ENCODE measurements at regions not wholly inside any gene's neighbourhood (a gene's known extent, or its start where the extent isn't known, plus 50 kb on each side); places are given as distances from the start of the nearest gene placed in this dataset.

DNA sequence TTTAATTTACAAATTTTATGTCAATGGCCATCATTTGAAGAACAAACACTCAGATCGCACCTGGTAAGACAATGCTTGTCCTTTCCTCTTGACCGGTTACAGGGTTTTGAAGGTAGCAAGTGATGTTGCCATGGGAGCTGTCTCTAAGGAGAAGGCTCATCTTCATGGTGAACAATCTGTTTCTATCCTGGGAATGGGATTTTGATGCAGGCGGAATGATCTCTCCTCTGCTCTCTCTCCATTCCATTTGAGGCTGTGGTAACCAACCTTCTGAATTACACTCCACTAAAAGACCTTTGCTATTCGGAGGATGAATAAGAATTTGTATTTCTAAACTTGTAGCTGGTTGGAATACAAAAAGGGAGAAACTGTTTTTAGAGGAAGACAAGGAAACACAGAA, 57.9 kb upstream of the SLC5A9 start:
- Histone ChIP-seq H3K36me3 (no peaks in the 10 kb centered on the region), H3K27ac (no peak overlapping the region), H4K20me1 (no peaks in the 10 kb centered on the region), H3K4me1 (no peaks in the 10 kb centered on the region), H3K4me3 (no peak overlapping the region), H3K9ac (no peak overlapping the region), H3K27me3 (no peaks in the 10 kb centered on the region), H3K4me2 (no peak overlapping the region), H3K9me3 (replicated peaks in 1 of 11) (peaks cover 0 to 19% (median 8%) of the 10 kb centered on the region in 11 experiments; a peak in 8 of 22 replicates)
- TF ChIP-seq Cebpa-rat (IDR thresholded peaks at IDR 0.05) = no peak

DNA sequence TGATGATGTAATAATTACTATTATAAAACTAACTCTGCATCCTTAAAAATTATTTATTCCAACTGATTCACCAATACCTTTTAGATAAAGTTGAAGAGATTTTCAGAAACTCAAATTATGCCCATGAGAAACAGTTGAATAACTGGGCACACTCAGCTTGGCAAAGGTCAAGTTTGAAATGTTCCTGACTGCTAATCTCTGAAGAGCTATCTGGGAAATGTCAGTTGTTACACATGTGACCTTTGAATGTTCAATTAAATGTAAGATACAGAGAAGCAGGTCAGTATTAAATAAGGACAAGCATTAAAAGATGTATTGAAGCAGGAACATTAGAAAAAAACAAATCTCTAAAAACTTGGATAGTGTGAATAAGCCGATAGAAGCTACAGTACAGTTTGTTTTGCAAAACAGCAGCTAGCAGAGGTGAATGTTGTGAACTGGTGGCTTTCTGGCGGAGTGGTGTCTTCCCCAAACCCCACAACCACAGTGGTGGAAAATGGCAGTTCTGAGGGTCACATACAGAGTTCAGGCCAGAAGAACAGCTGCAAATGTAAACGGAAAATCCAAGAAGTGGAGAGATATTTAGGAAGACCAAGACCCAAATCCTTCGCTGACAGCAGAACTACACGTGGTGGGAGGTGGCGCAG, 61.9 kb upstream of the SLC5A9 start:
- no peak overlapping the region for H3K4me2 ChIP-seq
- H3K9me3 ChIP-seq (replicated peaks in 1 of 11) = no peaks in the 10 kb centered on the region
- no peak overlapping the region for H3K4me3 ChIP-seq
- H4K20me1 ChIP-seq = no peaks in the 10 kb centered on the region
- no peaks in the 10 kb centered on the region for H3K27me3 ChIP-seq
- TF ChIP-seq Cebpa-rat (IDR thresholded peaks at IDR 0.05) = no peak
- H3K36me3 ChIP-seq = no peaks in the 10 kb centered on the region
- no peaks in the 10 kb centered on the region for H3K4me1 ChIP-seq
- H3K9ac ChIP-seq = no peak overlapping the region
- no peak overlapping the region for H3K27ac ChIP-seq

DNA sequence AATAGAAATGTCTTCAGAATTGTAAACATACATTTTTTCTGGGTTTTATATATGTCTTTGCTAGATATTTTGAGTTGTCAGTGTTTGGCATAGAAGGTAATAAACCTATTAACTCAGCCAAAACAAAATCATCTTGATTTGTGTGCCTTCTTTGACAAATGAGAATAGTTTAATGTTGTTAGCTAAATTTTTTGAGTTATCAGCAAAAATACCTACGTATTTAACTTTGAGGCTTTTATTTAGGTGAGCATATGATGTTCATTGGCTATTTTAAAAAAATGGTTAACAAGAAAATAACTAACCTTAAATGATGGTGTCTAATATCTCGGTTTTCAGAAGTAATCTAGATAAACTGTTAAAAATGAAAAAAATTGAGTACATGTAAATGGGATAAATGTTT, 83.2 kb upstream of the SLC5A9 start:
- Histone ChIP-seq H3K27ac (no peak overlapping the region), H3K9me3 (replicated peaks in 1 of 11) (peaks cover 0 to 24% (median 10%) of the 10 kb centered on the region in 11 experiments; a peak in 12 of 22 replicates), H3K9ac (no peak overlapping the region), H3K4me3 (no peak overlapping the region), H3K4me2 (no peak overlapping the region), H4K20me1 (no peaks in the 10 kb centered on the region), H3K4me1 (no peaks in the 10 kb centered on the region), H3K36me3 (no peaks in the 10 kb centered on the region), H3K27me3 (no peaks in the 10 kb centered on the region)
- no peak for TF ChIP-seq Cebpa-rat (IDR thresholded peaks at IDR 0.05)

DNA sequence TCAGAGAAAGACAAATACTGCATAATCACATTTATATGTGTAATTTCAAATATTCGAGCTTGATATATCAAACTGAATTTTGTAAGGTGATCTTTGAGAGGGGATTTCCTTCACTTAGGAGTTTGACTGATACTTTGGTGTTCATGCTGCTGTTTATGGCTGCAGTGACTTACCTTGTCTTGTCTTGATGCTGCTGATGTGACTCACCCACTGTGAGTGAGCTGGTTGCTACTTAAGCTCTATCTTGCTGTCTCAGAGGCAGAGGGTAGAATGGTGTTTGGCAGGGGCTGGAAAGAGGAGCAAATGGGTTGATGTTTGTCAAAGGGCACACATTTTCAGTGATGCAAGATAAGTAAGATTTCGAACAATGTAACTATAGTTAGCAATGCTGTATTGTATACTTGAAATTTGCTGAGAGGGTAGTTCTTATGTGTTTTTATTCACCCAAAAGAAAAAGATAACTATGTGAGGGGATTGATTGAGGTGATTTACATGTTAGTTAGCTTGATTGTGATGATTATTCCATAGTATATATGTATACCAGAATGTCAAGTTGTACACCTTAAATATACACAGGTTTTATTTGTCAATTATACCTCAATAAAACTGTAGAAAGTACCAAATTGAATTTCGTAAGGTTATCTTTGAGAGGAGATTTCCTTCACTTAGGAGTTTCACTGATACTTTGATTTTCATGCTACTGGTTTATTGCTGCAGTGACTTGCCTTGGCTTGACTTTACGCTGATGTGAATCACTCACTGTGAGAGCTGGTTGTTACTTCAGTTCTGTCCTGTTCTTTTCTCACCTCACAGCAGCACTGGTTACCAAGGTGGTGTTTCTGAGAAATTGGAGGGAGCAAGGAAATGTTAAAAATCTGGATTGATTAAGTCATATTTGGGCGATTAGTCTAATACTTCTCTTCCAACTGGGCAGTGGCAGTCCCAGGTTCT, 94.5 kb upstream of the SLC5A9 start:
- Histone ChIP-seq H3K4me2 (no peak overlapping the region), H3K36me3 (no peaks in the 10 kb centered on the region), H3K27ac (no peak overlapping the region), H3K27me3 (no peaks in the 10 kb centered on the region), H3K9me3 (replicated peaks in 1 of 11) (no peaks in the 10 kb centered on the region), H3K9ac (no peak overlapping the region), H4K20me1 (no peaks in the 10 kb centered on the region), H3K4me3 (no peak overlapping the region), H3K4me1 (no peaks in the 10 kb centered on the region)
- no peak for TF ChIP-seq Cebpa-rat (IDR thresholded peaks at IDR 0.05)

- Histone ChIP-seq H3K4me3 (no peak overlapping the region), H3K4me1 (peaks cover 0 to 6% (median 0%) of the 10 kb centered on the region in 10 experiments; a peak in 1 of 20 replicates), H3K27me3 (no peaks in the 10 kb centered on the region), H3K9ac (no peak overlapping the region), H4K20me1 (no peaks in the 10 kb centered on the region), H3K36me3 (no peaks in the 10 kb centered on the region), H3K9me3 (replicated peaks in 1 of 11) (no peaks in the 10 kb centered on the region), H3K4me2 (no peak overlapping the region), H3K27ac (no peak overlapping the region)
- no peak for TF ChIP-seq Cebpa-rat (IDR thresholded peaks at IDR 0.05)
These were observed 98.9 kb upstream of the SLC5A9 start for GRCh38 chr1:48123647-48124046.

DNA sequence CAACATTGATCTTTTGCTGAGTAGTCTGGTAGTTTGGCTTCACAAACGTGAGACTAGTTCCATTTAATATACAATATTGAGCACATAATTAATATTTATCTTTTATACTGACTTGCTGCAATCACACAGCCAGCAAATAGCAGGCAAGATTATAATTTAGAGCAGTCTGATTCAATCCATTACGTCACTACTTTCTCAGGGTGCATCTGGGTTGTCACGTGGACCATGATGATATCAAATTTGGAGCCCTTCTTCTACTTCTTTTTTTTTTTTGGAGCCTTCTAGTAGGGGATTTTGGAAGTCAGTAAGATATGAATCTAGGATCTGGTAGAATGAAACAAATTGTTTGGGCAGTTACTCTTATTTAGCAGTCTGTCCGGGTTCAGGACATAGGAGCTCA, 100.6 kb upstream of the SLC5A9 start:
- Histone ChIP-seq H3K4me1 (peaks cover 0 to 6% (median 0%) of the 10 kb centered on the region in 10 experiments; a peak in 1 of 20 replicates), H3K27ac (no peak overlapping the region), H3K4me3 (no peak overlapping the region), H3K4me2 (no peak overlapping the region), H3K9me3 (replicated peaks in 1 of 11) (peaks cover 0 to 6% (median 4%) of the 10 kb centered on the region in 11 experiments; a peak in 6 of 22 replicates), H3K27me3 (no peaks in the 10 kb centered on the region), H4K20me1 (no peaks in the 10 kb centered on the region), H3K9ac (no peak overlapping the region), H3K36me3 (no peaks in the 10 kb centered on the region)
- no peak for TF ChIP-seq Cebpa-rat (IDR thresholded peaks at IDR 0.05)

GRCh38 chr1:48120621-48121020, 101.9 kb upstream of the SLC5A9 start:
- Histone ChIP-seq H3K4me3 (no peak overlapping the region), H4K20me1 (no peaks in the 10 kb centered on the region), H3K27ac (no peak overlapping the region), H3K4me2 (no peak overlapping the region; a peak in 1 of 22 replicates), H3K4me1 (peaks cover 0 to 6% (median 0%) of the 10 kb centered on the region in 10 experiments; a peak in 1 of 20 replicates), H3K9me3 (replicated peaks in 1 of 11) (peaks cover 0 to 14% (median 4%) of the 10 kb centered on the region in 11 experiments; a peak in 8 of 22 replicates), H3K36me3 (no peaks in the 10 kb centered on the region), H3K9ac (no peak overlapping the region), H3K27me3 (no peaks in the 10 kb centered on the region)
- no peak for TF ChIP-seq Cebpa-rat (IDR thresholded peaks at IDR 0.05)

- Histone ChIP-seq H4K20me1 (no peaks in the 10 kb centered on the region), H3K27ac (no peak overlapping the region), H3K9ac (no peak overlapping the region), H3K36me3 (no peaks in the 10 kb centered on the region), H3K4me1 (peaks cover 0 to 6% (median 0%) of the 10 kb centered on the region in 10 experiments; a peak in 1 of 20 replicates), H3K4me2 (no peak overlapping the region), H3K9me3 (replicated peaks in 1 of 11) (peaks cover 0 to 14% (median 4%) of the 10 kb centered on the region in 11 experiments; a peak in 8 of 22 replicates), H3K27me3 (no peaks in the 10 kb centered on the region), H3K4me3 (no peak overlapping the region)
- no peak for TF ChIP-seq Cebpa-rat (IDR thresholded peaks at IDR 0.05)
These were observed 106.7 kb upstream of the SLC5A9 start for GRCh38 chr1:48115835-48116234.

GRCh38 chr1:48114596-48115382, 107.7 kb upstream of the SLC5A9 start:
- no peak for TF ChIP-seq Cebpa-rat (IDR thresholded peaks at IDR 0.05)
- no peak overlapping the region for H3K9ac ChIP-seq
- no peak overlapping the region for H3K27ac ChIP-seq
- no peaks in the 10 kb centered on the region for H4K20me1 ChIP-seq
- no peaks in the 10 kb centered on the region for H3K27me3 ChIP-seq
- peaks cover 0 to 14% (median 4%) of the 10 kb centered on the region in 11 experiments; a peak in 8 of 22 replicates for H3K9me3 ChIP-seq (replicated peaks in 1 of 11)
- H3K4me2 ChIP-seq = no peak overlapping the region
- no peak overlapping the region for H3K4me3 ChIP-seq
- no peaks in the 10 kb centered on the region for H3K4me1 ChIP-seq
- H3K36me3 ChIP-seq = no peaks in the 10 kb centered on the region
